Activated CD4-positive, alpha-beta T cell treated with anti-CD3 and anti-CD28 coated beads, Interleukin-2, amount 10 ng/mL, durations not matched to agents 7 days and 5 days (primary cell): ENCODE measurements at regions not wholly inside any gene's neighbourhood (a gene's known extent, or its start where the extent isn't known, plus 50 kb on each side); places are given as distances from the start of the nearest gene placed in this dataset.
"Not testable (repeated sequence)": the region's sequence is repeated elsewhere in the genome, so short reads cannot be mapped to it uniquely, and the experiment has no call there.

ENCODE experiments used
- CTCF ChIA-PET: fragments of 350-600 bp; sonication (Branson Sonifier 250); formaldehyde crosslinking; loops from one replicate; lab custom pipeline; 2021; ENCODE audit warnings: antibody characterized with exemption; lab: Charles Lee
- POLR2A ChIA-PET: fragments of 350-600 bp; sonication (Branson Sonifier 250); formaldehyde crosslinking; loops from one replicate; lab custom pipeline; 2021; ENCODE audit warnings: antibody characterized with exemption; lab: Charles Lee
- DNase-seq: peaks from one replicate; pipeline ENCODE4 v3.0.0-alpha.2; 2020
- H3K27ac Mint-ChIP-seq: one replicate; pipeline ENCODE4 v1.8.0; 2021; ENCODE audit warnings: mild to moderate bottlenecking, moderate library complexity, mixed read lengths
- H3K27me3 Mint-ChIP-seq: one replicate; pipeline ENCODE4 v1.8.0; 2021; ENCODE audit warnings: mixed read lengths
- H3K36me3 Mint-ChIP-seq: one replicate; pipeline ENCODE4 v1.8.0; 2021; ENCODE audit warnings: low read depth, mixed read lengths
- H3K4me1 Mint-ChIP-seq: one replicate; pipeline ENCODE4 v1.8.0; 2021; ENCODE audit warnings: mixed read lengths
- H3K4me3 Mint-ChIP-seq: one replicate; pipeline ENCODE4 v1.8.0; 2021; ENCODE audit warnings: mild to moderate bottlenecking, moderate library complexity, mixed read lengths
- H3K9me3 Mint-ChIP-seq: one replicate; pipeline ENCODE4 v1.8.0; 2021; ENCODE audit warnings: mixed read lengths

GRCh38 chr2:144015655-144016245 is 504.2 kb downstream of the ZEB2 start:
- Mint-ChIP-seq H3K27me3 (no peaks in the 10 kb centered on the region), H3K36me3 (no peaks in the 10 kb centered on the region), H3K9me3 (no peaks in the 10 kb centered on the region), H3K27ac (no peak overlapping the region), H3K4me1 (no peaks in the 10 kb centered on the region), H3K4me3 (no peak overlapping the region)
- CTCF ChIA-PET: interaction anchor here (0.6 to 1.6 kb wide), 3 partner anchors 10 to 170 kb away, joined by 3 read pairs; no protein-coding TSS in a partner anchor
- POLR2A ChIA-PET: no interaction called here
- DNase-seq: no peak

- CTCF ChIA-PET: interaction anchor here (1.6 kb wide), 1 partner anchor 13 kb away, joined by 3 read pairs; no protein-coding TSS in a partner anchor
- no peak overlapping the region for H3K4me3 Mint-ChIP-seq
- no peak overlapping the region for H3K27ac Mint-ChIP-seq
- no peak for DNase-seq
- H3K9me3 Mint-ChIP-seq: no peaks in the 10 kb centered on the region
- no peaks in the 10 kb centered on the region for H3K27me3 Mint-ChIP-seq
- POLR2A ChIA-PET: no interaction called here
- H3K4me1 Mint-ChIP-seq: no peaks in the 10 kb centered on the region
- no peaks in the 10 kb centered on the region for H3K36me3 Mint-ChIP-seq
These were observed 504.9 kb downstream of the ZEB2 start for GRCh38 chr2:144015036-144015435.

GRCh38 chr2:144014103-144014502 is 505.8 kb downstream of the ZEB2 start:
- Mint-ChIP-seq H3K9me3 (no peaks in the 10 kb centered on the region), H3K36me3 (no peaks in the 10 kb centered on the region), H3K4me3 (no peak overlapping the region), H3K27ac (no peak overlapping the region), H3K27me3 (no peaks in the 10 kb centered on the region), H3K4me1 (no peaks in the 10 kb centered on the region)
- ChIA-PET CTCF (no interaction called here), POLR2A (no interaction called here)
- no peak for DNase-seq

GRCh38 chr2:144012304-144012703 is 507.6 kb downstream of the ZEB2 start:
- H3K4me1 Mint-ChIP-seq: no peaks in the 10 kb centered on the region
- no peak overlapping the region for H3K4me3 Mint-ChIP-seq
- POLR2A ChIA-PET: no interaction called here
- no peaks in the 10 kb centered on the region for H3K36me3 Mint-ChIP-seq
- H3K27ac Mint-ChIP-seq: no peak overlapping the region
- no peak for DNase-seq
- CTCF ChIA-PET: interaction anchor here (0.5 kb wide), 1 partner anchor 51 kb away, joined by 3 read pairs; no protein-coding TSS in a partner anchor
- no peaks in the 10 kb centered on the region for H3K27me3 Mint-ChIP-seq
- H3K9me3 Mint-ChIP-seq: no peaks in the 10 kb centered on the region

- ChIA-PET CTCF (interaction anchor here (1.6 kb wide), 1 partner anchor 7 kb away, joined by 3 read pairs; no protein-coding TSS in a partner anchor), POLR2A (no interaction called here)
- Mint-ChIP-seq H3K4me1 (no peaks in the 10 kb centered on the region), H3K4me3 (no peak overlapping the region), H3K9me3 (no peaks in the 10 kb centered on the region), H3K27me3 (no peaks in the 10 kb centered on the region), H3K36me3 (no peaks in the 10 kb centered on the region), H3K27ac (no peak overlapping the region)
- DNase-seq: no peak
These were observed 508.4 kb downstream of the ZEB2 start for GRCh38 chr2:144011553-144011952.

- ChIA-PET CTCF (interaction anchor here (1.6 kb wide), 1 partner anchor 8 kb away, joined by 3 read pairs; no protein-coding TSS in a partner anchor), POLR2A (no interaction called here)
- H3K27me3 Mint-ChIP-seq: no peaks in the 10 kb centered on the region
These were observed 508.8 kb downstream of the ZEB2 start for GRCh38 chr2:144011098-144011497.

GRCh38 chr2:144010096-144010836 is 509.7 kb downstream of the ZEB2 start:
- Mint-ChIP-seq H3K27ac (no peak overlapping the region), H3K4me3 (no peak overlapping the region), H3K9me3 (no peaks in the 10 kb centered on the region), H3K4me1 (no peaks in the 10 kb centered on the region), H3K27me3 (no peaks in the 10 kb centered on the region), H3K36me3 (no peaks in the 10 kb centered on the region)
- CTCF ChIA-PET: interaction anchor here (1.4 to 1.6 kb wide), 2 partner anchors 9 to 12 kb away, joined by 3 read pairs; no protein-coding TSS in a partner anchor
- POLR2A ChIA-PET: no interaction called here
- DNase-seq: no peak

More at GRCh38 chr2:144011098-144011497, 508.8 kb downstream of the ZEB2 start:
- no peaks in the 10 kb centered on the region for H3K4me1 Mint-ChIP-seq
- no peak for DNase-seq
- H3K9me3 Mint-ChIP-seq: no peaks in the 10 kb centered on the region
- H3K27ac Mint-ChIP-seq: no peak overlapping the region
- no peak overlapping the region for H3K4me3 Mint-ChIP-seq
- no peaks in the 10 kb centered on the region for H3K36me3 Mint-ChIP-seq

GRCh38 chr2:144006139-144006538 is 513.8 kb downstream of the ZEB2 start:
- Mint-ChIP-seq H3K27me3 (no peaks in the 10 kb centered on the region), H3K4me3 (no peak overlapping the region), H3K36me3 (no peaks in the 10 kb centered on the region), H3K4me1 (no peaks in the 10 kb centered on the region), H3K27ac (no peak overlapping the region), H3K9me3 (no peaks in the 10 kb centered on the region)
- POLR2A ChIA-PET: no interaction called here
- CTCF ChIA-PET: interaction anchor here (1.0 kb wide), 1 partner anchor 10 kb away, joined by 3 read pairs; no protein-coding TSS in a partner anchor
- no peak for DNase-seq

GRCh38 chr2:144004742-144005141 is 515.2 kb downstream of the ZEB2 start:
- no peaks in the 10 kb centered on the region for H3K27me3 Mint-ChIP-seq
- POLR2A ChIA-PET: no interaction called here
- CTCF ChIA-PET: interaction anchor here (0.5 to 2.3 kb wide), 2 partner anchors 9 to 65 kb away, joined by 5 to 8 read pairs; no protein-coding TSS in a partner anchor
- no peak for DNase-seq
- no peak overlapping the region for H3K27ac Mint-ChIP-seq
- no peaks in the 10 kb centered on the region for H3K36me3 Mint-ChIP-seq
- no peaks in the 10 kb centered on the region for H3K4me1 Mint-ChIP-seq
- no peaks in the 10 kb centered on the region for H3K9me3 Mint-ChIP-seq
- H3K4me3 Mint-ChIP-seq: no peak overlapping the region

GRCh38 chr2:144003460-144004075 is 516.4 kb downstream of the ZEB2 start:
- H3K27ac Mint-ChIP-seq: no peak overlapping the region
- CTCF ChIA-PET: interaction anchor here (2.3 kb wide), 1 partner anchor 8 kb away, joined by 8 read pairs; no protein-coding TSS in a partner anchor
- DNase-seq: no peak
- H3K4me3 Mint-ChIP-seq: no peak overlapping the region
- H3K9me3 Mint-ChIP-seq: no peaks in the 10 kb centered on the region
- POLR2A ChIA-PET: no interaction called here
- no peaks in the 10 kb centered on the region for H3K4me1 Mint-ChIP-seq
- no peaks in the 10 kb centered on the region for H3K36me3 Mint-ChIP-seq
- no peaks in the 10 kb centered on the region for H3K27me3 Mint-ChIP-seq

GRCh38 chr2:143996974-143997373 is 522.9 kb downstream of the ZEB2 start:
- no peak for DNase-seq
- ChIA-PET CTCF (no interaction called here), POLR2A (no interaction called here)
- Mint-ChIP-seq H3K4me1 (no peaks in the 10 kb centered on the region), H3K27me3 (no peaks in the 10 kb centered on the region), H3K4me3 (no peak overlapping the region), H3K36me3 (no peaks in the 10 kb centered on the region), H3K9me3 (no peaks in the 10 kb centered on the region), H3K27ac (no peak overlapping the region)

- CTCF ChIA-PET: interaction anchor here (1.1 to 2.1 kb wide), 2 partner anchors 10 to 80 kb away, joined by 3 to 8 read pairs; no protein-coding TSS in a partner anchor
- no peak overlapping the region for H3K27ac Mint-ChIP-seq
These were observed 525.0 kb downstream of the ZEB2 start for GRCh38 chr2:143994961-143995360.

GRCh38 chr2:143991596-143991995 is 528.3 kb downstream of the ZEB2 start:
- H3K27ac Mint-ChIP-seq, CTCF ChIA-PET, H3K36me3 Mint-ChIP-seq, H3K27me3 Mint-ChIP-seq, POLR2A ChIA-PET, H3K4me1 Mint-ChIP-seq, DNase-seq, H3K4me3 Mint-ChIP-seq: not testable (repeated sequence)
- H3K9me3 Mint-ChIP-seq: peaks cover 12% of the 10 kb centered on the region

More at GRCh38 chr2:143994961-143995360, 525.0 kb downstream of the ZEB2 start:
- POLR2A ChIA-PET: no interaction called here
- H3K9me3 Mint-ChIP-seq: peaks cover 10% of the 10 kb centered on the region
- no peaks in the 10 kb centered on the region for H3K27me3 Mint-ChIP-seq
- H3K4me1 Mint-ChIP-seq: no peaks in the 10 kb centered on the region
- H3K4me3 Mint-ChIP-seq: no peak overlapping the region
- peaks cover 2% of the 10 kb centered on the region for H3K36me3 Mint-ChIP-seq
- no peak for DNase-seq
